ENCODE measurements at regions not wholly inside any gene's neighbourhood (a gene's known extent, or its start where the extent isn't known, plus 50 kb on each side); places are given as distances from the start of the nearest gene placed in this dataset.

GRCh38 chr14:51512316-51512715, 139.4 kb upstream of the FRMD6 start:
- TF ChIP-seq POLR2AphosphoS5 (IDR thresholded peaks at IDR 0.05): no peak
- no peak for TF ChIP-seq CTCF (IDR thresholded peaks at IDR 0.05)
- TF ChIP-seq POLR2A (IDR thresholded peaks at IDR 0.05): no peak
